H9 (cell line): ENCODE measurements at regions not wholly inside any gene's neighbourhood (a gene's known extent, or its start where the extent isn't known, plus 50 kb on each side); places are given as distances from the start of the nearest gene placed in this dataset.

Experiments
- DNase-seq: peaks from one replicate; pipeline ENCODE4 v3.0.0-alpha.2; 2017
- H2AFZ ChIP-seq: one replicate; pipeline ENCODE4 v1.6.1; 2013; ENCODE audit warnings: mild to moderate bottlenecking, low read length, control low read depth, moderate library complexity
- H2AK5ac ChIP-seq: 2 replicates; pipeline ENCODE4 v1.6.1; 2013; ENCODE audit warnings: low read length, control low read depth, mixed read lengths; ENCODE audit not compliant: insufficient read length
- H2BK120ac ChIP-seq: one replicate; pipeline ENCODE4 v1.6.1; 2013; ENCODE audit warnings: low read depth, mild to moderate bottlenecking, low read length, control low read depth, inconsistent platforms; ENCODE audit not compliant: poor library complexity, severe bottlenecking
- H2BK12ac ChIP-seq: 2 replicates; pipeline ENCODE4 v1.6.1; 2013; ENCODE audit warnings: low read length, control low read depth, mixed read lengths, low read depth; ENCODE audit not compliant: insufficient read length
- H2BK15ac ChIP-seq: 2 replicates; pipeline ENCODE4 v1.6.1; 2013; ENCODE audit warnings: low read depth, low read length, control low read depth
- H2BK20ac ChIP-seq: one replicate; pipeline ENCODE4 v1.6.1; 2013; ENCODE audit warnings: low read depth, mild to moderate bottlenecking, low read length, control low read depth, inconsistent platforms; ENCODE audit not compliant: poor library complexity, severe bottlenecking
- H2BK5ac ChIP-seq: 2 replicates; pipeline ENCODE4 v1.6.1; 2013; ENCODE audit warnings: low read length, control low read depth, mixed read lengths; ENCODE audit not compliant: insufficient read length
- H3K14ac ChIP-seq: 2 replicates; pipeline ENCODE4 v1.6.1; 2013; ENCODE audit warnings: low read length, control low read depth; ENCODE audit not compliant: insufficient read depth
- H3K18ac ChIP-seq: 2 replicates; pipeline ENCODE4 v1.6.1; 2013; ENCODE audit warnings: low read depth, mild to moderate bottlenecking, mixed read lengths, low read length, control low read depth; ENCODE audit not compliant: insufficient read length
- H3K23ac ChIP-seq: 2 replicates; pipeline ENCODE4 v1.6.1; 2013; ENCODE audit warnings: low read length, control low read depth, mixed read lengths, low read depth; ENCODE audit not compliant: insufficient read length
- H3K23me2 ChIP-seq: 2 replicates; pipeline ENCODE4 v1.6.1; 2013; ENCODE audit warnings: low read depth, mild to moderate bottlenecking, mixed read lengths, low read length, control low read depth; ENCODE audit not compliant: insufficient read length, poor library complexity, severe bottlenecking
- H3K27ac ChIP-seq: 2 replicates; pipeline ENCODE4 v1.5.1; 2013; ENCODE audit warnings: low read length, control low read depth, mixed read lengths, low read depth; ENCODE audit not compliant: insufficient read length
- H3K27me3 ChIP-seq: 2 replicates; pipeline ENCODE4 v1.6.1; 2013; ENCODE audit warnings: low read length, control low read depth, inconsistent platforms; ENCODE audit not compliant: insufficient read depth
- H3K4ac ChIP-seq: 2 replicates; pipeline ENCODE4 v1.6.1; 2013; ENCODE audit warnings: low read depth, mild to moderate bottlenecking, control low read depth, inconsistent platforms, low read length, moderate library complexity
- H3K4me1 ChIP-seq: 2 replicates; pipeline ENCODE4 v1.6.1; 2013; ENCODE audit warnings: low read length, control low read depth, inconsistent platforms; ENCODE audit not compliant: insufficient read depth
- H3K4me2 ChIP-seq: 2 replicates; pipeline ENCODE4 v1.6.1; 2013; ENCODE audit warnings: low read length, control low read depth, mixed read lengths; ENCODE audit not compliant: insufficient read length, insufficient read depth
- H3K56ac ChIP-seq: 2 replicates; pipeline ENCODE4 v1.6.1; 2013; ENCODE audit warnings: low read depth, mild to moderate bottlenecking, mixed read lengths, low read length, control low read depth; ENCODE audit not compliant: insufficient read length
- H3K79me1 ChIP-seq: 2 replicates; pipeline ENCODE4 v1.6.1; 2013; ENCODE audit warnings: low read depth, mild to moderate bottlenecking, moderate library complexity, low read length, control low read depth, inconsistent platforms; ENCODE audit not compliant: insufficient read depth, poor library complexity, severe bottlenecking
- H3K79me2 ChIP-seq: 2 replicates; pipeline ENCODE4 v1.6.1; 2013; ENCODE audit warnings: low read length, control low read depth, inconsistent platforms; ENCODE audit not compliant: insufficient read depth
- H3K9ac ChIP-seq: 2 replicates; pipeline ENCODE4 v1.6.1; 2013; ENCODE audit warnings: low read length, control low read depth, mixed read lengths; ENCODE audit not compliant: insufficient read length; ENCODE audit errors: extremely low read depth
- H3K9me3 ChIP-seq: one replicate; pipeline ENCODE4 v1.6.1; 2013; ENCODE audit warnings: low read depth, low read length, inconsistent platforms; ENCODE audit not compliant: control insufficient read depth
- H3T11ph ChIP-seq: one replicate; pipeline ENCODE4 v1.6.1; 2013; ENCODE audit warnings: mild to moderate bottlenecking, low read length, control low read depth, inconsistent platforms
- H4K20me1 ChIP-seq: one replicate; pipeline ENCODE4 v1.6.1; 2013; ENCODE audit not compliant: control insufficient read depth, insufficient read length, insufficient read depth
- H4K5ac ChIP-seq: 2 replicates; pipeline ENCODE4 v1.6.1; 2013; ENCODE audit warnings: low read depth, mild to moderate bottlenecking, mixed read lengths, low read length, control low read depth; ENCODE audit not compliant: insufficient read length
- H4K8ac ChIP-seq: replicated peaks from 2 replicates; pipeline ENCODE4 v1.6.1; 2013; ENCODE audit warnings: low read length, control low read depth, mixed read lengths, low read depth; ENCODE audit not compliant: insufficient read length
- H4K91ac ChIP-seq: 2 replicates; pipeline ENCODE4 v1.6.1; 2013; ENCODE audit warnings: low read depth, mild to moderate bottlenecking, moderate library complexity, mixed read lengths, low read length, control low read depth; ENCODE audit not compliant: insufficient read length
- H3K27ac Mint-ChIP-seq, 3 experiments: 2 replicates in 2 of 3; 3 replicates in 1 of 3; pipeline ENCODE4 v1.8.0; 2020 to 2021; ENCODE audit warnings: mixed read lengths in 3 of 3, mild to moderate bottlenecking in 1 of 3, moderate library complexity in 1 of 3
- H3K27me3 Mint-ChIP-seq: 2 replicates; pipeline ENCODE4 v1.8.0; 2021; ENCODE audit warnings: low read depth, mild to moderate bottlenecking, moderate library complexity, mixed read lengths
- H3K36me3 Mint-ChIP-seq, 3 experiments: 2 replicates in 2 of 3; 3 replicates in 1 of 3; pipeline ENCODE4 v1.8.0; 2020 to 2021; ENCODE audit warnings: low read depth in 3 of 3, mixed read lengths in 3 of 3; ENCODE audit not compliant: insufficient read depth in 1 of 3
- H3K4me1 Mint-ChIP-seq, 2 experiments: 2 replicates each; pipeline ENCODE4 v1.8.0; 2020; ENCODE audit warnings: mixed read lengths in 2 of 2
- H3K4me3 Mint-ChIP-seq, 2 experiments: 2 replicates in 1 of 2; 3 replicates in 1 of 2; pipeline ENCODE4 v1.8.0; 2020 to 2021; ENCODE audit warnings: mild to moderate bottlenecking in 2 of 2, mixed read lengths in 2 of 2, moderate library complexity in 1 of 2
- H3K9me3 Mint-ChIP-seq, 2 experiments: 2 replicates in 1 of 2; 3 replicates in 1 of 2; pipeline ENCODE4 v1.8.0; 2020; ENCODE audit warnings: mild to moderate bottlenecking in 2 of 2, mixed read lengths in 2 of 2, moderate library complexity in 1 of 2
- CTCF ChIP-seq: fragments of 200-600 bp; sonication (generic); conservative IDR thresholded peaks from 3 replicates; pipeline ENCODE4 v1.8.0; 2021; ENCODE audit warnings: antibody characterized with exemption, mild to moderate bottlenecking
- WGBS: extraction: QIAGEN DNeasy Blood & Tissue Kit; methylation state at CpG from one replicate; pipeline ENCODE4 v1.1.7; 2013; ENCODE audit warnings: missing lambda C conversion rate, low lambda C conversion rate, mixed read lengths; ENCODE audit not compliant: insufficient read length; ENCODE audit errors: extremely low coverage; 5-methylcytosine and 5-hydroxymethylcytosine counted together

GRCh38 chr7:47094462-47094861, 487.4 kb downstream of the TNS3 start:
- Mint-ChIP-seq H3K36me3 (no peaks in the 10 kb centered on the region), H3K4me1 (no peaks in the 10 kb centered on the region), H3K27me3 (peaks cover 7% of the 10 kb centered on the region), H3K4me3 (no peak overlapping the region), H3K9me3 (no peaks in the 10 kb centered on the region), H3K27ac (no peak overlapping the region)
- Histone ChIP-seq H3K14ac (no peak overlapping the region), H2AK5ac (no peak overlapping the region), H4K5ac (no peak overlapping the region), H4K91ac (no peak overlapping the region), H2BK15ac (no peak overlapping the region), H3K23ac (no peak overlapping the region), H4K8ac (no peak overlapping the region), H2AFZ (no peak overlapping the region), H3K79me2 (no peaks in the 10 kb centered on the region), H3K23me2 (no peaks in the 10 kb centered on the region), H3K4me2 (no peak overlapping the region), H3K4ac (no peak overlapping the region), H2BK20ac (no peak overlapping the region), H3T11ph (no peak overlapping the region), H3K56ac (no peak overlapping the region), H3K4me1 (no peaks in the 10 kb centered on the region), H3K9ac (no peak overlapping the region), H2BK5ac (no peak overlapping the region), H3K18ac (no peak overlapping the region), H3K79me1 (no peaks in the 10 kb centered on the region), H3K27me3 (no peaks in the 10 kb centered on the region), H4K20me1 (no peaks in the 10 kb centered on the region), H3K27ac (no peak overlapping the region), H3K9me3 (no peaks in the 10 kb centered on the region), H2BK120ac (no peak overlapping the region), H2BK12ac (no peak overlapping the region)
- no peak for DNase-seq
- 100% methylated on average over 2 of the region's 7 CpGs for WGBS
- no peak for TF ChIP-seq CTCF
